Ovary (tissue), 3 donors: ENCODE measurements at regions not wholly inside any gene's neighbourhood (a gene's known extent, or its start where the extent isn't known, plus 50 kb on each side); places are given as distances from the start of the nearest gene placed in this dataset.

Source experiments
- CTCF ChIP-seq, 3 donors: fragments of 450-650 bp in 2 of 3; fragments of 200-600 bp in 1 of 3; IDR thresholded peaks; one replicate each; pipeline versions ENCODE4 v1.5.1 to v1.8.0; 2016 to 2022; ENCODE audit warnings: antibody characterized with exemption in 3 of 3, mild to moderate bottlenecking in 1 of 3
- POLR2A ChIP-seq: fragments of 450-650 bp; IDR thresholded peaks from one replicate; pipeline ENCODE4 v1.6.1; 2017; ENCODE audit warnings: antibody characterized with exemption, mild to moderate bottlenecking, moderate library complexity
- donor health status: DM: no; HTN: no; CAD: no.

GRCh38 chr15:38647683-38648082, 83.1 kb upstream of the RASGRP1 start:
- no peak for TF ChIP-seq CTCF (IDR thresholded peaks at IDR 0.05)
- TF ChIP-seq POLR2A, result no peak
